NCI-H345 (cell line): ENCODE measurements at regions not wholly inside any gene's neighbourhood (a gene's known extent, or its start where the extent isn't known, plus 50 kb on each side); places are given as distances from the start of the nearest gene placed in this dataset.

ENCODE experiments used
- DNase-seq: peaks from one replicate; lab custom pipeline; 2025; lab: John Stamatoyannopoulos, UW

DNA sequence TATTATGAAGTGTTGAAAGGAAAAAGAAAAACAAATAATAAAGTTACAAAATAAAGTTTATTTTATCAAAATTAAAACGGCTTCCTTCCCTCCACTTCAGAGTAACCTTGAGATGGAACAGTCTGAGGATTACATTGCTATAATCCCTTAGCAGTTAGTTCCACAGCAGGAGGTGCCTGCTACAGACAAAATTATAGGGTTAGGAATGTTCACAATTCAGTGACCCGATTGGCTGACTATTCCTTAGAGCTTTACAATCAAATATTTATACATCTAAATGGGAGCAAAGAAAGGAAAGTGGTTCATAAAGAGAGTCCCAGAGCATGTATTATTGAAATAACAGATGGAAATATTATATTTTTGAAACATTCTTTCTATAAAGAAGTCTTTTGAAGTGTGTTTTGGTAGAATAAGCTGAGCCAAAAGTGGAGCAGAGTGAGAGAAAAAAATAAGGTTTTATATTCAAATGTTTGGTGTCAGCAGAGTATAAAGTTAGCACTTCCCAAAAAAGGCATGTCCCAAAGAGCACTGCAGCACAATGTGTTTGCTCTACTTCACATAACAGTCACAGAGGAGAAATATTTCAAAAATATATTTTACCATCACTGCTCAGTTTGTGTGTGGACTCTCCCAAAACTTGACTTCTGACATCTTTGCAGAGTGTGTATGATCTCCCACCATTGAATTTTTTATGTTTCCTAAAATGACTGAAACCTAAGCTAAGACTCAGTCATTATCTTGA lies 71.4 kb upstream of the GORAB start:
- no peak for DNase-seq

- no peak for DNase-seq
Measured at GRCh38 chr1:170461291-170461747, 70.6 kb upstream of the GORAB start.

- no peak for DNase-seq
Measured at GRCh38 chr1:170461762-170462384, 70.1 kb upstream of the GORAB start.

- no peak for DNase-seq
Measured at GRCh38 chr1:170470121-170470520, 61.8 kb upstream of the GORAB start.

GRCh38 chr1:170471398-170472053 lies 60.4 kb upstream of the GORAB start:
- no peak for DNase-seq

DNA sequence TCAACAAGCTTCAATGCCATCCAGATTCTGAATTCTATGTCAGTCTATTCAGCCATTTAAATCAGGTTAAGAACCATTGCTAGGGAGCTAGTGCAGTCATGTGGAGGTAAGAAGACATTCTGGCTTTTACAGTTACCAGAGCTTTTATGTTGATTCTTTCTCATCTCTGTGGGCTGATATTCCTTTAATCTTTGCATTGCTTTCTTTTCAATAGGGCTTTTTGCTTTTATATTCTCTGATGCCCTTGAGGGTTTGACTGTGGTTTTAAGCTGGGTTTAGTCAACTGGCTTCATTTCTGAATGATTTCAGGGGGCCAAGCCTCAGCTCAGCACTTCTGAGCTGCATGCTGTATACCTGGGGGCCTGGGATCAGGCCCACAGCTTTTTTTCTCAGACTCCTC lies 51.0 kb upstream of the GORAB start:
- DNase-seq = no peak
